SK-N-MC (cell line): ENCODE measurements at regions not wholly inside any gene's neighbourhood (a gene's known extent, or its start where the extent isn't known, plus 50 kb on each side); places are given as distances from the start of the nearest gene placed in this dataset.
"Not testable (repeated sequence)": the region's sequence is repeated elsewhere in the genome, so short reads cannot be mapped to it uniquely, and the experiment has no call there.

ENCODE experiments used
- DNase-seq: peaks from one replicate; pipeline ENCODE4 v3.0.0-alpha.2; 2011; ENCODE audit warnings: low read depth, low spot score
- H3K27ac ChIP-seq: fragments of 200-600 bp; sonication (generic); 2 replicates; pipeline ENCODE4 v1.5.1; 2016; ENCODE audit warnings: mixed run types
- H3K36me3 ChIP-seq: fragments of 200-600 bp; sonication (generic); 2 replicates; pipeline ENCODE4 v1.6.1; 2017; ENCODE audit warnings: antibody characterized with exemption, low read length, mixed read lengths; ENCODE audit not compliant: insufficient read depth
- H3K4me3 ChIP-seq: fragments of 200-600 bp; sonication (generic); 2 replicates; pipeline ENCODE4 v1.5.1; 2016
- H3K9ac ChIP-seq: fragments of 200-600 bp; sonication (generic); 2 replicates; pipeline ENCODE4 v1.8.0; 2017; ENCODE audit warnings: mixed run types, mixed read lengths; ENCODE audit not compliant: insufficient read length
- H3K9me3 ChIP-seq: fragments of 200-600 bp; sonication (generic); 2 replicates; pipeline ENCODE4 v1.6.1; 2017; ENCODE audit warnings: low read depth, mild to moderate bottlenecking, antibody characterized with exemption, low read length, moderate library complexity, mixed read lengths
- EZH2 ChIP-seq: fragments of 200-600 bp; sonication (generic); IDR thresholded peaks from one replicate; pipeline ENCODE4 v1.6.1; 2017; ENCODE audit warnings: antibody characterized with exemption
- FOXP2 ChIP-seq: optimal IDR thresholded peaks from 2 replicates; pipeline ENCODE3; 2011; ENCODE audit warnings: mild to moderate bottlenecking, moderate library complexity; ENCODE audit not compliant: insufficient read depth; ENCODE audit errors: extremely low read length, control extremely low read depth
- POLR2AphosphoS5 ChIP-seq: IDR thresholded peaks from 2 replicates; pipeline ENCODE4 v1.6.1; 2012; ENCODE audit warnings: mild to moderate bottlenecking, low read depth, low read length, borderline replicate concordance

DNA sequence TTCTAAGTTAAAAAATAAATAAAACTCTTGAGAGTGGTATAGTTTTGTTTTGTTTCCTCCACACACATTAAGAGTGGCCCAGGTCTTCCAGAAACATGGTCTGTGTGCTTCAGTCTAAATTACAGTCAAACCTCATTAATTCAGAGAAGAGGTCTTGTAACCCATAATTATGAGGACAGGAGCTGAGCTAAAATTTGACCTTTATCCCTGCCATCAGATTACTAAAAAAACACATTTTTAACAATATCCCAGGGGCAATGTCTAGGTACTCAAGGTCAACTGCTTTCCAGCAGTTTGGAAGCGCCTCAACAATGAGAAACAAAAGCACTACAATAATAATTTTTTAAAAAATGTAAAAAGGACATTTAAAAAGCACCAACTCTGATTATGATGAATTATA, 184.1 kb upstream of the PFKP start:
- no peaks in the 10 kb centered on the region for H3K36me3 ChIP-seq
- no peak overlapping the region for H3K9ac ChIP-seq
- no peak for DNase-seq
- TF ChIP-seq EZH2 (no peak), POLR2AphosphoS5 (no peak), FOXP2 (no peak)
- no peak overlapping the region for H3K4me3 ChIP-seq
- H3K9me3 ChIP-seq = no peaks in the 10 kb centered on the region
- peak overlapping the region; percentile 53; the same call in 1 of the 2 replicates for H3K27ac ChIP-seq

DNA sequence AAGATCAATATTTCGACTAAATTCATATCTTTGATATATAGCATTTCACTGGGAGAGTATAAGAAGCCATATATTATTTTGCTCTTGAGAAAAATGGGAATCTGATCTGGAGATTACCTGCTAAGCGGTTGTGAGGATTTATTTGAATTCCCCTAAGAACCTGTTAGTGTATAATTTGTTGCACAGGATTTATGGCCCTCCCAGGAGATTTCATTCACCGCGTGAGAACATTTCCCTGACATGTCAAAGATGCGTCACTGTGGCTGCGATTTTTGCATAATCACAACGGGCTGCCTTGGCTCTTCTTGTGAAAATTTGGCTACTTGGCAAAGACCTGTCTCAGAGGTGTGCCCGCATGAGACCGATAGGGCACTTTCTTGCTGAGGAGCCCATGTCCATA, 184.7 kb upstream of the PFKP start:
- H3K9ac ChIP-seq = no peak overlapping the region
- H3K9me3 ChIP-seq = no peaks in the 10 kb centered on the region
- peak overlapping the region; percentile 53; the same call in 1 of the 2 replicates for H3K27ac ChIP-seq

DNA sequence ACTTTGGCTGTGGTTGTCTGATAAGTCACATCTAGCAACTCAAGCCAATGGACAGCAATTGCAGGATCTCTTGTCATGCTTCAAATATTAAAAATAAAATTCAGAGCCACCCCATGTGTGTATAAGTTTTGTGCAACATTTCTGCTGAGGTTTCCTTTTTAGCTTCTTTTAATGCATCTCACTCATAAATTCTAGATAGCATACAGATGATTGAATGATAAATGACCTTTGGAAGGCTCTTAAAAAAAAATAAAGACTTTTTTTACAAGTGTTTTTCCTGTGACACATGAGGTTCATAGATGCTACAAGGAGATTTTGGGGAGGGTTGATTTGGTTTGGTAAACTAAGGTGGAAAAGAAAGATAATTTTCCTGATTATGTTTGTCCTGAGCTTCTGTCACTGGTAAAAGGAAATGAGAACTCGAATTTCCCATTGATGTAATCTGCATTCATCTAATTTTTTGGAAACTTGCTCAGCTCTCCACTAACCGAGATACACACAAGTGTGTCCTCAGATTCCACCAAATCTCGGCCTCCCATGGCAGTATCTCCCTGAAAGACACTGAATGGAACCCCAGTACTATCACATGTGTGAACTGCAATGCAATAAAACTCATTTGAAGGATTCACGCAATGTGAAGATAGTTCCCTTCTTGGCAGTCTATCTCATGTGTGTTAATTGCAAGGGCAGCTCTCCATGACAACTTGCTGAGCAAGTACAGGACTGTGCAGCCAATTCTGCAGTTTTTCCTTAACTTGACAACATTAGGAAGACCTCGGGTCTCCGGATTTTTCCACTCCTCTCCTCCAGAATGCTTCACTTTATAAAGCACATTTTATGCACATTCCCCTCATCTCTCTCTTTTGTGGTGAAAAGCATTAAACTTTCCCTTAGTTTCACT, 185.4 kb upstream of the PFKP start:
- H3K27ac ChIP-seq = 0 out of 2 replicates have a peak overlapping the region, but pooled peaks have one; percentile 36
- no peaks in the 10 kb centered on the region for H3K36me3 ChIP-seq
- no peak for DNase-seq
- TF ChIP-seq EZH2 (no peak), POLR2AphosphoS5 (no peak), FOXP2 (no peak)
- no peak overlapping the region for H3K9ac ChIP-seq
- peak overlapping the region; percentile 63 for H3K4me3 ChIP-seq
- H3K9me3 ChIP-seq = no peaks in the 10 kb centered on the region

More for the DNA sequence above, 184.7 kb upstream of the PFKP start:
- Histone ChIP-seq H3K4me3 (peak overlapping the region; percentile 63), H3K36me3 (no peaks in the 10 kb centered on the region)
- no peak for DNase-seq
- TF ChIP-seq FOXP2 (no peak), POLR2AphosphoS5 (no peak), EZH2 (no peak)

DNA sequence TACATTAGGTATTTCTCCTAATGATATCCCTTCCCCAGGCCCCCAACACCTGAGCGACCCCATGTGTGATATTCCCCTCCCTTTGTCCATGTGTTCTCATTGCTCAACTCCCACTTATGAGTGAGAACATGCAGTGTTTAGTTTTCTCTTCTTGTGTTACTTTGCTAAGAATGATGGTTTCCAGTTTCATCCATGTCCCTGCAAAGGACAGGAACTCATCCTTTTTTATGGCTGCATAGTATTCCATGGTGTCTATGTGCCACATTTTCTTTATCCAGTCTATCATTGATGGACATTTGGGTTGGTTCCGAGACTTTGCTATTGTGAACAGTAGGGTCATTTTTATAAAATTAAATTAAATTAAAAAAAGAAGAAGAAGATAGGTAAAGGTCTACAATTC, 187.3 kb upstream of the PFKP start:
- not testable (repeated sequence) for DNase-seq, H3K36me3 ChIP-seq, H3K9ac ChIP-seq, H3K4me3 ChIP-seq, H3K27ac ChIP-seq, H3K9me3 ChIP-seq

DNA sequence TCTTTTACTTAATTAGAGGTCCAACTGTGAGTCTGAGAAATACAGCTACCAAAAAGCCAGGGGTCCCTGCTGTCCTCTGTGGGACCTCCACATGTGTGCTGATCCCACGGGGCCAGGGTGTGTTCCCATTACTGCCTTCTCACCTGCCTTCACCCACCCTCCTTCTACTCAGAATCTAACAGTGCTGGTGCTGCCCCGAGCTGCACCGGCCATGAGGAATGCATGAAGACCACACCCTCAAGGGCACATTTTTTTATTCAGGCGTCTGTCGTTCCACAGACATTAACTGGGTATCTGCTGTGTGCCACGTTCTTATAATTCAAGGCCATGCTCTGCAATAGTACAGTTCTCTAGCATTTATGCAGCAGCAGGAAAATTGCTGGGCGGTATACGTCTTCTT, 188.5 kb upstream of the PFKP start:
- H3K4me3 ChIP-seq = no peak overlapping the region
- H3K9ac ChIP-seq = no peak overlapping the region
- no peak overlapping the region for H3K27ac ChIP-seq
- no peak for TF ChIP-seq FOXP2
- TF ChIP-seq EZH2 = no peak
- TF ChIP-seq POLR2AphosphoS5 = no peak
- H3K9me3 ChIP-seq = no peaks in the 10 kb centered on the region
- DNase-seq = no peak
- H3K36me3 ChIP-seq = no peaks in the 10 kb centered on the region

DNA sequence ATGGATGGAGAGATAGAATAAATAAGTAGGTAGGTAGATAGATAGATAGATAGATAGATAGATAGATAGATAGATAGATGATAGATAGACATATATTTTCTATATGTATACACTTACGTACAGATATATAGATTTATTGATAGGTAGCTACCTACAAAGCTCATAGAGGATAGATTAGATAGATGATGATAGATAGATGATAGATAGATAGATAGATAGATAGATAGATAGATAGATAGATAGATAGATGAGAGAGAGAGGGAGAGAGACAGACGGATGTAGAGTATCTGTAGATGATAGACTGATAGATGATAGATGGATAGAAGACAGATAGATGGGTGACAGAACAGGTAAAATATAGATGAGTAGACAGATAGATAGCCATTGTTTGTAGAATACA, 191.3 kb upstream of the PFKP start:
- no peak for DNase-seq
- TF ChIP-seq EZH2 (no peak), POLR2AphosphoS5 (no peak), FOXP2 (no peak)
- Histone ChIP-seq H3K4me3 (no peak overlapping the region), H3K36me3 (no peaks in the 10 kb centered on the region), H3K9ac (no peak overlapping the region), H3K27ac (no peak overlapping the region), H3K9me3 (no peaks in the 10 kb centered on the region)

DNA sequence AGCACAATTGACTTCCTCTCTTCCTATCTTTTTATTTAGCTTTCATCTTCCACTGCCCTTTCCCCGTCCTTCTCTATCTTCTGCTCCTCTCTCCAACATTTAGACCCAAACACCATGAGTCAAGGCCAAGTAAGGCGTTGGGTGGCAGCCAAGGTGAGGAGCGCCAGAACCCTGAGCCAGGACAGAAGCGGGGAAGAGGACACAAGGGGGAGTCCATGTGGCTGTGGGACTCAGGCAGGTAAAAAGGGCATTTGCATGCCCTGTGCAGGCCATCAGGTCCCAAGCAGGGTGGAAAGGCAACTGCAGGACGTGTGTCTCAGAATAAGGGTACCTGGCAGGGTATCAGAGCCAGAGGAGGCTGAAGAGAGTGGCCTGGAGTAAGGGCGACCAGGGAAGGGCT, 192.4 kb upstream of the PFKP start:
- no peak overlapping the region for H3K4me3 ChIP-seq
- H3K9me3 ChIP-seq = no peaks in the 10 kb centered on the region
- no peaks in the 10 kb centered on the region for H3K36me3 ChIP-seq
- no peak for TF ChIP-seq FOXP2
- no peak for TF ChIP-seq EZH2
- TF ChIP-seq POLR2AphosphoS5 = no peak
- H3K9ac ChIP-seq = no peak overlapping the region
- no peak overlapping the region for H3K27ac ChIP-seq
- DNase-seq = no peak

DNA sequence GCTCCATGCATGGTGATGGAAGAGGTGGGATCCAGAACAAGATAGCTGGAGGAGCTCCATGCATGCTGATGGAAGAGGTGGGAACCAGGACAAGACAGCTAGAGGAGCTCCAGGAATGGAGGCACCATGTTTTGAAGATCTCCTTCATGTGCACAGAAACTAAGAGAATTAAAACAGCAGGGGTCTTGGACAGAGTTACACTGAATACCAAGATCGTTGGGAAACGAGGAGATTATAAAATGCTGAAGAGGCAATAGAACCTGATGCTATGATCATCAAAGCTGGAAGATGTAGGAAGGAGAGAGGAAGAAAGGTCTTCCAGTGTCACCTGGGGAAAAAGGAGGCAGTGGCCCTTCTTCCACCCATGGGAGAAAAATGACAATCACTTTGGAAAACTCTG, 193.6 kb upstream of the PFKP start:
- Histone ChIP-seq H3K27ac (no peak overlapping the region), H3K9ac (no peak overlapping the region), H3K36me3 (no peaks in the 10 kb centered on the region), H3K9me3 (no peaks in the 10 kb centered on the region), H3K4me3 (no peak overlapping the region)
- no peak for DNase-seq
- TF ChIP-seq EZH2 = no peak
- TF ChIP-seq FOXP2 = no peak
- no peak for TF ChIP-seq POLR2AphosphoS5
